Subcutaneous abdominal adipose tissue (tissue), 5 donors: ENCODE measurements at regions not wholly inside any gene's neighbourhood (a gene's known extent, or its start where the extent isn't known, plus 50 kb on each side); places are given as distances from the start of the nearest gene placed in this dataset.
"Not testable (repeated sequence)": the region's sequence is repeated elsewhere in the genome, so short reads cannot be mapped to it uniquely, and the experiment has no call there.

Experiments
- H3K27ac ChIP-seq: one replicate; pipeline ENCODE4 v1.7.0; 2013; ENCODE audit warnings: low read depth, mild to moderate bottlenecking, inconsistent platforms, low read length, moderate library complexity
- H3K27me3 ChIP-seq, 5 donors: one replicate each; pipeline ENCODE4 v1.7.0; 2013; ENCODE audit warnings: low read length in 5 of 5, inconsistent platforms in 1 of 5; ENCODE audit not compliant: control insufficient read depth in 5 of 5, insufficient read depth in 4 of 5
- H3K36me3 ChIP-seq, 5 donors: one replicate each; pipeline ENCODE4 v1.7.0; 2013; ENCODE audit warnings: low read length in 5 of 5; ENCODE audit not compliant: control insufficient read depth in 5 of 5, insufficient read depth in 5 of 5
- H3K4me1 ChIP-seq, 5 donors: one replicate each; pipeline ENCODE4 v1.7.0; 2013; ENCODE audit warnings: low read length in 5 of 5, mild to moderate bottlenecking in 3 of 5, moderate library complexity in 1 of 5; ENCODE audit not compliant: control insufficient read depth in 5 of 5, insufficient read depth in 5 of 5
- H3K4me3 ChIP-seq, 5 donors: one replicate each; pipeline ENCODE4 v1.7.0; 2013; ENCODE audit warnings: low read length in 5 of 5, low read depth in 1 of 5
- H3K9ac ChIP-seq, 5 donors: one replicate each; pipeline ENCODE4 v1.7.0; 2013; ENCODE audit warnings: low read length in 5 of 5, mild to moderate bottlenecking in 4 of 5, moderate library complexity in 3 of 5
- H3K9me3 ChIP-seq, 5 donors: one replicate each; pipeline ENCODE4 v1.7.0; 2013; ENCODE audit warnings: low read length in 5 of 5; ENCODE audit not compliant: control insufficient read depth in 5 of 5
- donor health status: healthy.
- donor health status: healthy.
- donor health status: healthy.
- donor health status: healthy.
- donor health status: healthy.

DNA sequence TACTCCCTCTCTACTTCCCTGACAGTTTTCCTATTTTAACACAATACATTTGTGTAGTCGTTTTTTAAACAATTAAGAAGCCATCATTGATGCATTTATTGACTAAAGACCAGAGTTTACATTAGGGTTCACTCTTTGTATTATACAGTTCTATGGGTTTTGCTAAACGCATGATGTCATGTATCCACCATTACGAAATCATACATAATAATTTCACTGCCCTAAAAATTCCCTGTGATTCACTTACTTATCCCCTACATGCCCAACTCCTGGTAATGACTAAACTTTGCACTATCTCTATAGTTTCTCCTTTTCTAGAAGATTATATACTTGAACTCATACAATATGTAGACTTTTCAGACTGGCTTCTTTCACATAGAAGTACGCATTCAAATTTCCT lies 1016.5 kb upstream of the FOXG1 start:
- H3K27me3 ChIP-seq = no peaks in the 10 kb centered on the region
- no peak overlapping the region for H3K9ac ChIP-seq

DNA sequence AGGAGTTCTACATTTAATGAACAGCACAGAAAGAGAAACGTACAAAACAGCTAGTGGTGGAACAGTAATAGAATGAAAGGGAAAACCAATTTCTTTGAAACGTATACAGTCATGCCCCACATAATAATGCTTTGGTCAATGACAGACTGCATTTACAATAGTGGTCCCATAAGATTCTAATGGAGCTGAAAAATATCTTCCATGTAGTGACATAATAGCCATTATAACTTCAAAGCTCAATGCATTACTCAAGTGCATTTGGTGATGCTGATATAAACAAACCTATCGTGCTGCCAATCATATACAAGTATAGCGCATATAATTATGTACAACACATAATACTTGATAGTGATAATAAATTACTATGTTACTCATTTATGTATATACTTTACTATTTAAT lies 1008.9 kb upstream of the FOXG1 start:
- H3K4me3 ChIP-seq, H3K36me3 ChIP-seq, H3K27ac ChIP-seq, H3K4me1 ChIP-seq, H3K9ac ChIP-seq, H3K27me3 ChIP-seq, H3K9me3 ChIP-seq: not testable (repeated sequence)

More for the DNA sequence above, 1016.5 kb upstream of the FOXG1 start:
- Histone ChIP-seq H3K9me3 (no peaks in the 10 kb centered on the region), H3K4me3 (no peak overlapping the region), H3K27ac (no peak overlapping the region), H3K4me1 (no peaks in the 10 kb centered on the region), H3K36me3 (no peaks in the 10 kb centered on the region)

DNA sequence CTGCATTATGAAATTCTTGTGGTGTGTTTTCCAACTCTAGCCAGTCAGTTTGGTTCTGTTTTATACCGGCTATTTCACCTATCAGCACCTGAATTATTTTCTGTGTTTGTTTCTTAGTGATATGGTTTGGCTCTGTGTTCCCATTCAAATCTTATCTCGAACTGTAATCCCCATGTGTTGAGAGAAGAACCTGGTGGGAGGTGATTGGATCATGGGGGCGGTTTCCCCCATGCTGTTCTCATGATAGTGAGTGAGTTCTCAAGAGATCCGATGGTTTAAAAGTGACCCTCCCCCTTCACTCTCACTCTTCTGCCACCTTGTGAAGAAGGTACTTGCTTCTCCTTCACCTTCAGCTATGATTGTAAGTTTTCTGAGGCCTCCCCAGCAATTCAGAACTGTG lies 1006.2 kb upstream of the FOXG1 start:
- not testable (repeated sequence) for H3K36me3 ChIP-seq, H3K4me3 ChIP-seq, H3K27ac ChIP-seq, H3K4me1 ChIP-seq, H3K9me3 ChIP-seq, H3K9ac ChIP-seq, H3K27me3 ChIP-seq

DNA sequence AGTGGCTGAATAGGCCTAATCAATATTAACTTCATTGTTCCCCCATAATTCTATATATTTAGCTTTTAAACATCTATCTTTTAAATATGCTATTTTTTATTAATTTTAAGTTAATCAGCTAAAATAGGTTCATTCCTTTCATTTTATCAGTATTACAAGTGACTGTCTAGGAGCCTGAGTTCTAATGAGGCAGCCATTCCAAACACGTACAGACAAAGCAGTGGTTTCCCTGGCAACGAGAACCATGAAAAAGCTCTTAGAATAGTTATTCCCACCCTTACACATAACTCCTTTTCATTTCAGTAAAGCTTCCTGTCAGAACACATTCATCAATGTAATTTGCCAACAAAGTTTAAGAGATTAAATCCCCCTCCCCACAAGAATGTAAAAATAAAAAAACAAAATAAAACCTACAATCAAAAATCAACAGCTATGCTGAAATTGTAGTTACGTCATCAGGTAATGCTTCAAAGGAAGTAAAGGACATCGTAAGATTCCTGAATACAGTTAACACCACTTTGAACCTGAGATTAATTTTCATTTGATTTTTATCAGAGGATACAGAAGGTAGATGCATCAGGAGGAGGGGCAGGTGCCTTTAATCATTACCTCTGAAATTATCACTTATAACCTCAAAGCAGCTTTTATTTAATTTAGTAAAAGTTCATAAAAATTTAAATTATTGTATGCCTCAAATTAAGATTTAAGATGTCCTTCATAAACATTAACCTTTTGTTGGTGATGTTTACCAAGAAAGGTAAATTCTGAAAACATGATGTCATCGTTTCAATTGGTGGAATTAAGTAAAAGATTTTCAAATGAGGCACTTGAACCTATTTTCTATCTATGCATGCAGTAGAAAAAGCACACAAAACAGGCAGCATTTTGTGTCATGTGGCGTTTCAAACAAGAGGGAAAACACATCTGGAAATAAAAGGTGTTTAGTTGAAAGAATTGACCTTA lies 967.2 kb upstream of the FOXG1 start:
- not testable (repeated sequence) for H3K36me3 ChIP-seq, H3K4me3 ChIP-seq, H3K27ac ChIP-seq, H3K9ac ChIP-seq, H3K9me3 ChIP-seq, H3K27me3 ChIP-seq, H3K4me1 ChIP-seq

DNA sequence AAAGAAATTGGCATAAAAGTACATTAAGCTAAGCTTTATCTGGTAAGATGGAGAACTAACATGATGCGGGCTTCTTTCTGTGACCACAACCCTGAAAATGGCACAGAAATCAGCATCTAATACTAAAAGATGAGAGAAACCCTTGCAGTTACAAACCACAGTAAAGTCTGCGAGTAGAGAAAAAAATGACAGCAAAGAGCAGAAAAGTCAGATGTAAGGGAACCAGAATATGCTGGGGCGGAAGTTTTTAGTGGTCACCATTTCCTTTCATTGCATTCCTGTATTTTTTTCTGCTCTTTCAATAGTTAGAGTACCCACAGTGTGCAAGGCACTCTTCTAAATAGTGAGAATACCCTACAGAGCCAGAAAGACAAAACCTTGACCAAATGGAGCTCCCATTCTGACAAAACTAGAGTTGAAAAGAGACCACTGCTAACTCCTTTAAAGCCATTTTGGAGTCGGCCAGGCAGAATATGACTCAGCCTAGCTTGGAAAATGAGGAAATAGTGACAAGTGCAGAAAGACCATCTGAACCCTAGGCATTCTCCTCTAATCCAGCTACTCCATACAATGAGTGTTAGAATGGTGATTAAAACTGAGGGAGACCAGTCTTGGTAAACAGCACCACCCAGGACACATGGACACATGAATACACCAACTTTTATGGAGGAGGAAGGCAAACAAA lies 948.7 kb upstream of the FOXG1 start:
- H3K27me3 ChIP-seq, H3K4me1 ChIP-seq, H3K4me3 ChIP-seq, H3K9me3 ChIP-seq, H3K27ac ChIP-seq, H3K9ac ChIP-seq, H3K36me3 ChIP-seq: not testable (repeated sequence)

DNA sequence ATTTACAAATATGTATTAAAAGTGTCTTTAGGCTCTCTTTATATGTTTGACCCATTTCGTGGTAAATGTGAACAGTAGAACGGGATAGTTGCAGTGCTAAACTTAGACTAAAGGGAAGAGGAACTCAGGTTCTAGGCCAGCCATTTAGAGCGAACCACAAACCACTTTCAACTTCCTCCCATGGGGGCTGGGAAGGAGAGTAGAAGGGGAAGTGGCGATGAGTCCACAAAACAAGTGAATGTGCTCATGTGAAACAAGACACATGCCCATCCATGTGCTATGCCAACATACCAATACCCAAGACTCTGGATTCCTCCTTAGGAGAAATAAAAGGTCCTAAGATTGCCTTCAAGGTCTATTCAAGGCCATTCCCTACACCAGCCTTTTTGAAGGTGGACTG lies 940.4 kb upstream of the FOXG1 start:
- H3K9me3 ChIP-seq, H3K9ac ChIP-seq, H3K4me1 ChIP-seq, H3K4me3 ChIP-seq, H3K27ac ChIP-seq, H3K27me3 ChIP-seq, H3K36me3 ChIP-seq: not testable (repeated sequence)

DNA sequence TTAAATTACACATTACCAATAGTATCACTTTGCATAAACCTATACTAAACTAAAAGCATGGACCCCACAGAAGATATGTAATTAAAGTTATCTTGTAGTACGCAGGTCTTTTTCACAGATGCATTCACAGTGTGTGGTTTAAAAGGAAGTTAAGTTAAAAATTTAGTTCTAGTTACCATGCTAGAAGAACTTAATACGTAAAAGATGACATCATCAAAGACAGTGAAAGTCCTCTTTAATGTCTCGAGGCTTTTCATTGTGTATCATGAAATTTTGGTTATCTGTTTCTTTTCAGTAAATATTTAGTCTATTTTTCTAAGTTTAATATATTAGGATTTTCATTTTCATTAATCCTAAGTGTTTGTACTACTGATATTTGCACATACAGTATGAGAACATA lies 934.6 kb upstream of the FOXG1 start:
- not testable (repeated sequence) for H3K9me3 ChIP-seq, H3K4me1 ChIP-seq, H3K4me3 ChIP-seq, H3K27ac ChIP-seq, H3K36me3 ChIP-seq, H3K9ac ChIP-seq, H3K27me3 ChIP-seq

GRCh38 chr14:27833001-27833400 lies 933.6 kb upstream of the FOXG1 start:
- not testable (repeated sequence) for H3K9me3 ChIP-seq, H3K9ac ChIP-seq, H3K4me1 ChIP-seq, H3K4me3 ChIP-seq, H3K27me3 ChIP-seq, H3K27ac ChIP-seq, H3K36me3 ChIP-seq

- no peaks in the 10 kb centered on the region for H3K4me1 ChIP-seq
- H3K4me3 ChIP-seq = no peak overlapping the region
- H3K27me3 ChIP-seq = no peaks in the 10 kb centered on the region
- H3K27ac ChIP-seq = no peak overlapping the region
- no peaks in the 10 kb centered on the region for H3K36me3 ChIP-seq
- H3K9me3 ChIP-seq = peaks cover 0 to 4% (median 0%) of the 10 kb centered on the region in 5 donors
- H3K9ac ChIP-seq = no peak overlapping the region
Measured at GRCh38 chr14:27836386-27836785, 930.2 kb upstream of the FOXG1 start.

DNA sequence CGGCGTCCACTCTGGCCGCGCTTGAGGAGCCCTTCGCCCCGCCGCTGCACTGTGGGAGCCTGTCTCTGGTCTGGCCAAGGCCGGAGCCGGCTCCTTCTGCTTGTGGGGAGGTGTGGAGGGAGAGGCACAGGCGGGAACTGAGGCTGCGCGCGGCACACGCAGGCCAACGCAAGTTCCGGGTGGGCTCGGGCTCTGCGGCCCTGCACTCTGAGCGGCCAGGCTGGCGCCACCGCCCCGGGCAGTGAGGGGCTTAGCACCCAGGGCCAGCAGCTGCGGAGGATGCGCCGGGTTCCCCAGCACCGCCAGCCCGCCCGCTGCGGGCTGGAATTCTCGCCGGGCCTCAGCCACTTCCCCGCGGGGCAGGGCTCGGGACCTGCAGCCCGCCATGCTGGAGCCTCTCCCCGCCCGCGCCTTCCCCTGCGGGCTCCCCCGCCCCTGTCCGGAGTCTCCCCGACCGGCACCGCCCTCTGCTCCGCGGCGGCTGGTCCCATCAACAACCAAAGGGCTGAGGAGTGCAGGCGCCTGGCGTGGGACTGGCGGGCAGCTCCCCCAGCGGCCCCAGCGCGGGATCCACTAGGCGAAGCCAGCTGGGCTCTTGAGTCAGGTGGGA lies 921.2 kb upstream of the FOXG1 start:
- Histone ChIP-seq H3K4me3 (no peak overlapping the region), H3K4me1 (no peaks in the 10 kb centered on the region), H3K27ac (no peak overlapping the region), H3K36me3 (no peaks in the 10 kb centered on the region), H3K9ac (no peak overlapping the region), H3K9me3 (no peaks in the 10 kb centered on the region), H3K27me3 (no peaks in the 10 kb centered on the region)
